Right lobe of liver (tissue), 4 donors: ENCODE measurements at regions not wholly inside any gene's neighbourhood (a gene's known extent, or its start where the extent isn't known, plus 50 kb on each side); places are given as distances from the start of the nearest gene placed in this dataset.

Experiments
- POLR2A ChIP-seq: fragments of 450-650 bp; IDR thresholded peaks from one replicate; pipeline ENCODE4 v1.6.1; 2017; ENCODE audit warnings: antibody characterized with exemption, mild to moderate bottlenecking
- TF ChIP-seq, protein P1 (sequence below), 4 donors: fragments of 200-600 bp in 3 of 4; fragments of 450-650 bp in 1 of 4; IDR thresholded peaks; one replicate each; pipeline versions ENCODE4 v1.5.1 to v1.8.0; 2016 to 2022; ENCODE audit warnings: antibody characterized with exemption in 4 of 4, mild to moderate bottlenecking in 2 of 4
- donor health status: DM: no; HTN: no; CAD: no.
- donor health status: DM: no; HTN: no; CAD: no.
- donor health status: DM: no; HTN: yes; CAD: no.

- TF ChIP-seq, protein P1, sequence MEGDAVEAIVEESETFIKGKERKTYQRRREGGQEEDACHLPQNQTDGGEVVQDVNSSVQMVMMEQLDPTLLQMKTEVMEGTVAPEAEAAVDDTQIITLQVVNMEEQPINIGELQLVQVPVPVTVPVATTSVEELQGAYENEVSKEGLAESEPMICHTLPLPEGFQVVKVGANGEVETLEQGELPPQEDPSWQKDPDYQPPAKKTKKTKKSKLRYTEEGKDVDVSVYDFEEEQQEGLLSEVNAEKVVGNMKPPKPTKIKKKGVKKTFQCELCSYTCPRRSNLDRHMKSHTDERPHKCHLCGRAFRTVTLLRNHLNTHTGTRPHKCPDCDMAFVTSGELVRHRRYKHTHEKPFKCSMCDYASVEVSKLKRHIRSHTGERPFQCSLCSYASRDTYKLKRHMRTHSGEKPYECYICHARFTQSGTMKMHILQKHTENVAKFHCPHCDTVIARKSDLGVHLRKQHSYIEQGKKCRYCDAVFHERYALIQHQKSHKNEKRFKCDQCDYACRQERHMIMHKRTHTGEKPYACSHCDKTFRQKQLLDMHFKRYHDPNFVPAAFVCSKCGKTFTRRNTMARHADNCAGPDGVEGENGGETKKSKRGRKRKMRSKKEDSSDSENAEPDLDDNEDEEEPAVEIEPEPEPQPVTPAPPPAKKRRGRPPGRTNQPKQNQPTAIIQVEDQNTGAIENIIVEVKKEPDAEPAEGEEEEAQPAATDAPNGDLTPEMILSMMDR (IDR thresholded peaks at IDR 0.05), result no peak
- no peak for TF ChIP-seq POLR2A
Observed at GRCh38 chr6:121573481-121573880, 138.0 kb downstream of the GJA1 start.
